Suppressor macrophage treated with lipopolysaccharide for 4 hours (primary cell): ENCODE measurements at regions not wholly inside any gene's neighbourhood (a gene's known extent, or its start where the extent isn't known, plus 50 kb on each side); places are given as distances from the start of the nearest gene placed in this dataset.

Source experiments
- DNase-seq: peaks from one replicate; pipeline ENCODE4 v3.0.0-alpha.2; 2020

DNA sequence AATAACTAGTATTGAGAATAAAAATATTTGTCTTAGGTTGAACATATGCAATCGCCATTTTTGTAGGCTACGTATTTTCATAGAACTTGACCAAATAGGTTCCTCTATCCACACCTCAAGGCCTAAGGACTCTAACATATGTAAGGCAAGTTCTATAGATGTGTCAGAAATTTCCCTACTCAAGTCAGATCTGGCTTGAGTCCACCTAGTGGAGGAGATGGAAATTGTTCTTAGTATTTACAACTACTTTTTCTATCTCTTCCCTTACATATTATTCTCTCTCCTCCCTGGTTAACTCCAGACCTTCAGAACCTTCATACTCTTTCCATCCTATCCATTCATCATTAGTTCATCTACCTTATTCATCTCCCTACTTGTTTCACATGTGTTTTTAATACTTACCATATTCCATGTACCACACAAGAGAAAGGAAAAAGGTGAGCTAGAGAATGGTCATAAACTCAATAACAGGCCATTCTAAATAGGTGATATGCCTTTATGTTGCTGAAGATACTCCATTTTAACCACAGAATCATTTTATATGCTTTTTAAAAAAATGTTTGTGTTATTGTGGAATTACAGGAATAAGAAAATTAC is 174.5 kb upstream of the HDAC9 start:
- DNase-seq: peak; percentile 46

DNA sequence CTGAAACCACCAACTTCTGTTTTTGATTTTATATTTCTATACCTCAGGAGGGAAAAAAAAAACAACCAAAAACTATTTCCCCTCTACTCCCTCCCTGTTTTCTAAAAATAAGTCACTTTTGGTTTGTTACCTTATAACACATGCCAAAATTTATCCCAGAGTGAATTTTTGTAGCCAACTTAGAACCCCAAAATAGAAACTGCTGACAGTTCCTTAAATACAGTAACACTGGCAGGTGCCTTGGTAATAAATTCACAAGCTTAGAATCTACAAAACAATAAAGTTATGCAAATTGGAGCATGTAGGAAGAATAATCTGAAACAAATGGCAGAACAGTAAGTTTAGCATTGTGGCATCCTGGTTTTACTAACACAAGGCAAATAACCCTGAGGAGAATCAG is 165.0 kb upstream of the HDAC9 start:
- DNase-seq: no peak

DNA sequence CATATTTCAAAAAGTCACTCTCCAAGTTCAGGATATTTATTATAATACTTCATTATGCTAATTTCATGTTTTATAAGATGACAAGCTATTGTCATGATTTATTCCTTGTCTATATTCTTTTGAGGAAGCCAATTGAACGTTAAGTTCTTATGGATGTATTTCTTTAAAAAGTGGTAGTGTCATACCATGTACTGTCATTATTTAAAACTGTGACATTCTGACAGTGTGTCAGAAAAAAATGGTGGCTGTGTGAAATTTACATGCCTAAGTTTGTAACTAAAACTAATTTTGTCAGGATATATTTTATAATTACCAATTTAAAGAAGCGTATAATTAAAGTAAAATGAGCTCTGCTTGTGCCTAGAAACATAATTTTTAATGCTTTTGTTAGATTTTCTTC is 158.9 kb upstream of the HDAC9 start:
- DNase-seq: no peak

DNA sequence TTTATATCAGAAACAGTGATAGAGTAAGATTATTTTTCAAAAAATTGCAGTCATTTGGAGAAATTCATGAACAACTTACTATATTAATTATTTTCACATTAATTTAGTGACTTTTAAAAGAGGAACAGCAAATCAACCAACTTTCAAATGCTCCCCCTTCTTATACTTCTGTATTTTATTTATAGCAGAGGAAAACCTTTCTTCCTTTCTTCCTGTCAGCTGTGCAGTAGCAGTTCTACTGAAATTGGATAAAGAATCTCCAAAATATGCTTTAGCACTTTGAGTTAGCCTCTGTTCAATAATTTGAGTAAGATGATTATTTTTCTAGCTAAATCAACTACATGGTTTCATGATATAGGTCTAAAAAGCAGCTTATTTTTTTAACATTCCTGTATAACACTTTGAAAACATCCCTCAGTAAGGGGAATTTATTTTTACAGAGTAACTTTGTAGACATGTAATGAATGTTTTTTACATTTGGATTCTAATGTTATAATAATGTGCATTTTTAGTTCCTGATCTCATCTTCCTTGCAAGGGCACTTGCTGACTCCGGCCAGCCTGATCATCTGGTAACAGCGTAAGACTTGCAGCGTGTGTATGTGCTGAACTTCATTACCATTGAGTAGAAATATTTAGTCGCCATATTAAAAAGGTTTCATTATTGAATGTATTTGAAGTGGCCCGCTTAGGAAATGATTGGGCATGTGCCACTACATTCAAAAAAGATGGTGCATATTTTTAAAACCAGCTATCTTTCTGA is 158.3 kb upstream of the HDAC9 start:
- peak; percentile 58 for DNase-seq

DNA sequence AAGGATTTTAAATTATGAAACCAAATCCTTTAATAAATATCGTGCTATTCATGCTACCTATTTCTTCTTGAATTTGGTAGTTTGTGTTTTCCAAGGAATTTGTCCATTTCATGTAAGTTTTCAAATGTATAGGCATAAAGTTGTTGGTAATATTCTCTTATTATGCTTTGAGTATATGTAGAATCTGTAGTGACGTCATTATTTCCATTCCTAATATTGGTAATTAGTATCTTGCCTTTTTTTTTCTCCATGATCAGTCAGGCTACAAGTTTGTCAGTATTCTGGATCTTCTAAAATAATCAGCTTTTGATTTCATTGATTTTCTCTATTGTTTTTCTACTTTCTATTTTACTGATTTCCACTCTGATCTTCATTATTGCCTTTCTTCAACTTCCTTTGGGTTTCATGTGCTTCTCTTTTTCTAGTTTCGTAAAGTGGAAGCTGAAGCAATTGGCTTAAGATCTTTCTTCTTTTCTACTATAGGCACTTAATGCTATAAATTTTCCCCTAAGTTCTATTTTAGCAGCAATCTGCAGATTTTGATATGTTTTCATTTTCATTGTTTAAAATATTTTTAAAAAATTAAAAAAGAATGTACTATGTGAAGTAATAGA is 156.5 kb upstream of the HDAC9 start:
- peak; percentile 51 for DNase-seq

DNA sequence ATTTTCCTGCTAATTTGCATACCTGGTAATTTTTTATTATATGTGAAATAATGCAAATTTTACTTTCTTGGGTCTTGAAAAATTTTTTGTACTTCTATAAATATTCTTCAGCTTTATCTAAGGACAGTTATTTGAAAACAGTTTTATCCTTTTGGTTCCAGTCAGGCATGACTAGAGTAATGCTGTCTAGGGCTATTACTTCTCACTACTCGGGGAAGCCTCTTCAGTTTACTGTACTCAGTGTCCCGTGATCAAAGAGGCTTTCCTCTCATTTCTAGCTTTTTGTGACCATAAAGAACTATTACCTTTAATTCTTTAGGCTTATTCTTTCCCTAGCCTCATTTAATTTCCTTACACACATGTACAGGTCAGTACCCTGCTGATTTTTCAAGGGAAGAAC is 153.8 kb upstream of the HDAC9 start:
- DNase-seq: no peak

DNA sequence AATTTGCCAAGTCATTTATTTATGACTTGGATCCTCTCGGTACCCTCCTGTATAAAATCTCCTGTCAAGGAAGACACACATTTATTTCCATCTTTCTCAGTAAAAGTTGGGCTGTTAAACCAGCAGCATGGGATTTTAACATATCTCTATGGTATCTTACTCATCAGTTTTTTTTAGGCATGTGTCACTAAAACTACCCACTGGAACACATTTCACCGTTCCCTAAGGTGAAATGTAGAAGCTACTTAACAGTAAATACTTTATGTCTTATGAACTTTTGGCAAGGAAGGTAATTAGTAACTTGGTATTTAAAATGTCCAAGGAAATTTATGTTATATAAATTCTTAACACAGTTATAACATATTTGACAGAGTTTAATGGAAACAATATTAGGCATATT is 152.5 kb upstream of the HDAC9 start:
- no peak for DNase-seq

DNA sequence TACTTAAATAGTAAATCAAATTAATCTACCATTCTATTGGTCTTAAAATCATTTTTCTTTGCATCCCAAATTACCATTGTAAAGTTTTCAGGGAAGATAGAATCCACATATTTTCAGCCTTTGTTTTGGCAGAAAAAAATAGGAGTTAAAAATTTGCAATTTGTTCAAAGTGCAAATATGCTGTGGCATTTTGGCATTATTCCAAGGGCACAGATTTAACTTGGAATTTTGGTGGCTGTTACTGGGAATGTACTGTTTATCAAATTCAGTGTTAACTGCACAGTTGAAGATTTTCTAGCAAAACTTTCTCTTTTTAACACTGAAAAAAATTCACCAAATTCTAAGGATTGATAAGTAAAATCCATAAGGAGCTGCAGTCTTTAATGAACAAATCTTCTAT is 151.0 kb upstream of the HDAC9 start:
- no peak for DNase-seq

DNA sequence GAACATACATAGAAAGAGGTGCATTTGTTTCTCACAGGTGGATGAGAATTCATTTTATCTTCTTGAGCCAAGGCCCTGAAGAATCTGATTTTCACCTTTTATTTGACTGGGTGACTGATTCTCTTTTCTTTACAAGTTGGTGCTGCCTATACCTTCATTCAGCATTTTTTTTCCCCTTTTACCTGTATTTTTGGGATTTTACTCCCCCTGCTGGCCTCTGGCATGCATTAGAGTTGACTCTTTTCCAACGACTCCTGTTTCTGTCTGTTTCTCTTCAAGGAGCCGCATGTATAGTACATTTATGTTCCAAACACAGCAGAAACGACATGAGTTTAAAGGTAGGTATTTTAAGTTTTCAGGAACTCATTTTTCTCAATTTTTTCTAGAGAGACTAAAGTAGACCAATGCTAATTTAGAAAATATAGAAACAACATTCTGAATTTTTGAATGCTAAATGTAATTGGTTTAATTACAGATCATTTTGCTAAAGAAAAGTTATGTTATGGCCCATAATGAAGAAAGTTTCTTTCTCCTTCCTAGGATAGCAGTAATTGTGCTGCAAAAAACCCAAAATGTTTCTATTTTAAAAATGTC is 149.8 kb upstream of the HDAC9 start:
- peak; percentile 66 for DNase-seq

DNA sequence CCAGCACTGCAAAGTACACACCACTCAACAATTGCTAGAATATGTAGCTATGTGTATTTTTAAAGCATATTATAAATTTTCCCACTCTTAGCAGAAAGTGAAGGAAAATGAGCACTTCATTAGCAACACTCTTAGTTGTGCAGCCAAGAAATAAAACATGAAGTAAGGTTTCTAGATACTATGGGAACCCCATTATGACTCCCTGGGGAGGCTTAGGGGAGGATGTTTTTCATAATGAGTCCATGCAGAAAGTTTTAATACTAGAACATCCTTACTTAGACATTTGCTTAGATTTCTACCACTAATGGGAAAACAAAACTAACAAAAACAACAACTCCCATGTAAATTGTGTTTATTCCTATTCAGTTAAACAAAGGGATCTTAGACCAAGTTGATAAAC is 148.4 kb upstream of the HDAC9 start:
- DNase-seq: no peak

DNA sequence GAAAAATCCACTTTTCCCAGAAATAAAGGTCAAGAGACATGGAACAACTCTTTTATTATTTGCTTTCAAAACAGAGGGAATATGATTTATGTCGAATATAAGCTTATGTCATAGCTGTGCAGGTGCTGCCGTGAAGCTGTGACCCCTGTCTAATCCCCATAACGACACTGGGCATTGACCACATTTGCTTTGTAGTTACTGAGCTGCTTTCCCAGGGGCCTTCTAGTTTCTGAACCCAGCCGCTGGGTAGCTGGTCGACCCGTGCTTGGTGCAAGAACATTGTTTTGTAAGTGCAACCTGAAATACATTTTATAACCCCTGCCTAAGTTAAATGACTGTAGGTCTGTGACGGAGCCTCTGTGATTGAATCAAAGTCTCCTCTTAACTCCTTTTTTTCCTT is 144.9 kb upstream of the HDAC9 start:
- no peak for DNase-seq

DNA sequence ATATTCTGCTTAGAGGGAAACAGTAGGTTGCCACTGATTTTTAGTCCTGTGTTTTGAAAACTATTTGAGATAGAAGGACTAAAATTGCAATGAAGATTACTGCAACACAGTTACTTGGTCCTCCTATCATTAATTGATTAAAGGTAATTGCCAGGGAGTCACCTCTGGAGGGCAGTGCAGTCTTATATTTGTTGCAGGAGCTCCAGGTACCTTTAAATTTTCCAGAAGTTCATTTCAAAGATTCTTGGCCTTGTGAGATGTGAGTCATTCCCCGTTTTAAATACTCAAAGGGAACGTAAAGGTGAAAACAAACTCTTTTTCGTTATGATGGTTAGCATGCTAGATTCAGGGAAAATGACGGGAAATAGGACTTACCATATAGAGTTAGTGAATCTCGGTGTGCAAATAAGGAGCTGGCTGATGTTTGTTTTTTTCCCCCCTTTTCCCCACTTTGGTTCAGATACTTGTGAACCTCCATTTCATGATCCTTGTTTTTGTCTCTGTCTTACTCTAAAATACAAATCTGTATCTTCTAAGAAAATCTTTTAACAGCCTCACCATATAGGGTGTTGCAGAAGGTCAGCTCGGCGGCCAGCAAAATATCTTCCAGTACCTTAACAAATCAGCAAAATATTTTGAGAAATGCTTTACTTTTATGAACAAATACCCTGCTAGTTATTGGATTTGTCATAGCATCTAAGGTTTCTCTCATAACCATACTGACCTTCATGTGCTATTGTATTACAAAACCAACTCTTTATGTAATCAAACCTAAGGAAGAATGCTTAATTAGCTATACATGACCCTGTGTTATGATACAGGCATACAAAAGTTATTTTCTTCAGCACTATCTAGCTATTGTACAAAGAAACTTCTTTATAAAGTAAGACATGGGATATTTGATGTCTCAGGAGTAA is 143.0 kb upstream of the HDAC9 start:
- DNase-seq: peak; percentile 57

DNA sequence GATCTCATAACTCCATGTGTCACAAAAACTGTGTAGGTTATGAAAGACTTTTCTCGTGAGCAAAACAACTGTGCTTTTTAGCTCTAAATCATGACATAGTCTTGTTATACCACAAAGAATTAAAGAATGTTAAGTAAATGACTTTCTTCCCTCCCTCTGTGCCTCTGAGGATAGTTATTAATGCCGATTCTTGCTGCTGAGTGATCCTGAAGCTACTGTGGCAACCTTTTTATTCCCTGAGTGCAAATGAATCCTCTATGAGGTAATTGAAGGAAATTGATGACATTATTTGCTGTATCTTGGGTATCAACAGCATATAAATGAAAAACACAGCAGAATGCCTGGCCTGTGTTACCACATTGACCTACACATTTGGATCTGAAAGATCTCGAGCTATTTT is 142.2 kb upstream of the HDAC9 start:
- DNase-seq: no peak

DNA sequence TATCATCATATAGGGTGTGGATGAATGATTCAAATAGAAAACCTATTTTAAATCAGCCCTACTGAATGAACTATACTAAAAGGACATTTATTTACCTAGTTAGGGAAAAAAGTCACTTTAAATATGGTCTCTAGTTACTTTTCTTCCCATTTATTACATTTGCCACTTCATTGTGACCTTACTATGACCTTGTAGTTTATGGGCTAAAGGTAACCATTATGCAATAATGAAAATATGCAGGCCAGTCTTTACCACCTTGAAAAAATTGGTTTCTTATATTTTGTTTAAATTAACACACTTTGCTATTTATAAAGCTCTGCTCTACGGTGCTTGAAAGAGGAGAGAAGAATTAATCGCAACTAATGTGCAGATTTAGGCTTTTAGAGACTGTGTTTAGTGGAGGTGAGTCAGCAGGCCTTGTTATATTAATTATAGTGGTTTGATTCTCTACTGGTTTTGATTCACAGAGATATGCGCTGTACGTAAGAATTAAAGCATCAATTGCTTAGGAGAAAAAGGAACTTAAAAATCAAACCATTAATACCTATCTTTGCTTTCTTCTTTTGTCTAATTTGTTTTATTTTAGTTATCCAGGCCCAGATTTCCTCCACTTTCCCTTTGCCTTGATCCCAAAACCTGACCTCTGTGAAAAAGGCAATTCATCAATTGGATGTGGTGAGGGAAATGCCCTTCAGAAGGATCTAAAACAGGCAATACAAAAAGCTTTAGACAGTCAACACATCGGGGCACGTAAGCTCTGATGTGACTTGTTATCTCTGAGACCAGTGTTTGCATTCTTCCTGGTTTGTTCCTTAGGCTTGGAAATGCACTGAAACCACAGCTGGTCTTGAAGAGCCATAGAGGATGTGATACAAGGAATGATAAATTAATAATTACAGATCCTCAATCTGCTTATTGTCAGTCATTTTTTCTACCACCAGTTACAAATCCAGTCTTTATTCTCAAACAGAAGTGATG is 141.2 kb upstream of the HDAC9 start:
- no peak for DNase-seq

DNA sequence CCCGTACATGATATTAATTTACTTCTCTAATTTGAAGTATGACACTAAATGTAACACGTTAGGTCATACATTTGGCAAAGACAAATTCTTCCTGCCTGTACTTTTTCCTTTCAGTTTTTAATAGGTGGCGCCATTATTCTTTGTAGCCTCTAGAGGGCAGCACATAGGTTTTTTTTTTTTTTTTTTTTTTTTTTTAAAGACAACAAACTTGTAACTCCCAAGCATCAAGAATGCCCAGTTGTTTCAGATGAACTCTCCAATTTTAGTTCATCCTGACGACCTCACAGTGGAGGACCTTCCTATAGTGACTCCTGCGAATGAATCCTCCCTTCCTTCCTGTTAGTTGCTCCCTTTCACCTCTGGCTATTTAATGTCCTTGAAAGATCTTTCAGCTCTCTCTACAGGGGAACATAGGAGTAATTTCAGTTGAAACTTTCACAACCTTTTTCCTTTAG is 139.3 kb upstream of the HDAC9 start:
- DNase-seq: peak; percentile 77

DNA sequence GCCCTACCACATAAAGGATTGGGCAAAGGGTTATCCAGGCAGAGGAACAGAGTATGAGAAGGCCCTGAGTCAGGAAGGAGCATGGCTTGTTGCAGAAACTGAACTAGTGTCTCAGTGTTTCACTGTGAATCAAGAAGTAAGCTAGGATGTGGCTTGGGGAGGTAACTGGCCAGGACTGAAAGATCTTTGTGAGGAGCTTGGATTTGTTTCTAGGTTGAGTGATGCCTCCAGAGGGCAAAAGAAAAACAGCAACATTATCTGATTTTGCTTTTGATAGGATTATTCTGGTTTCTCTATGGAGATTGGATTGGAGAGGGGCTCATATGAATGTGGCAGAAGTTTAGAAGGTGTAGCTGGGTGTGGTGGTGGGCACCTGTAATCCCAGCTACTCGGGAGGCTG is 137.9 kb upstream of the HDAC9 start:
- DNase-seq: peak; percentile 18

DNA sequence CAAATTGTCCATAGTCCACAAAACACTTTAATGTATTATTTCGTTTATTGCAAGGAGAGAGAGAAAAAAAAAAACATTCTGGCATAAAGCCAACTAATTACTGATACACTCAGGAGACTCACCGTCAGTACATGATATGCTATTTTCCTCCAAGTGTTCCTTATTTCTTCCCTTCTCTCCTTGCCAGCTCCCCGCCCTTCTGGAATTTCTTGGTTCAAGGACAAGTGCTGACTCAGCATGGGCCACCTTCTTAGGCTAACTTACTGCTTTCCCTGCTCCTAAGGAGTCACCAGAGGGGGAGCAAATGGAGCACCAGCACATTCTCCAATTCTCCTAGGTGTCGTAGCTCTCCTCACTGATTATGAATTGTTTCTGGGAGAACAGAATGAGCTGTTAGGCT is 133.8 kb upstream of the HDAC9 start:
- no peak for DNase-seq

DNA sequence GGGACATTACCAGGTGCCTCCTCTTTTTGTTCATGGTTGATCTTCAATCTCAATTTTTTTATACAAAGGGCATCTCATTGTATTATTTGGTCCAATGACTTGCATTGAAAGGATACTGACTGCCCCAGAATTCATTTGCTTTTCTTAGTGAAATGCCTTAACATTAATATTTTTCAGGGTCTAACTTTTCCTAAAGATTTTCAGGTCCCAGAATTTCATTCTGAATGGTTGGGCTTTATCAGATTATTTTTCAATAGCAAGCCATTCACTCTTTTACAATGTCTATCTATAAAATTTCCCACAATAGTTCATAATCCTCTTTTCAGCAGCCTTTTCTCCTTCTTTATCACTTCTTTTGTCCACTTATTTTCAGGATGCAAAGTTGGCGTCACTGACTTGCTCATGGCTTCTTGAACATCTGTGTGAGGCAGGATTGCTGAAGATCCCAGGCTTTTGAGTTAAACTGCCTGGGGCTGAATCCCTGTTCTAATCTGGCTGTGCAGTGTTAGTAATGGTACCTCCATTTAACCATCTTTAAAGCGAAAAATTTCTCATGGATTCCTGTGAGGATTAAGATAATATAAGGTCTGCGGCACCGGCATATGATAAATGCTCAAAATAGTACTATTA is 131.7 kb upstream of the HDAC9 start:
- DNase-seq: no peak

DNA sequence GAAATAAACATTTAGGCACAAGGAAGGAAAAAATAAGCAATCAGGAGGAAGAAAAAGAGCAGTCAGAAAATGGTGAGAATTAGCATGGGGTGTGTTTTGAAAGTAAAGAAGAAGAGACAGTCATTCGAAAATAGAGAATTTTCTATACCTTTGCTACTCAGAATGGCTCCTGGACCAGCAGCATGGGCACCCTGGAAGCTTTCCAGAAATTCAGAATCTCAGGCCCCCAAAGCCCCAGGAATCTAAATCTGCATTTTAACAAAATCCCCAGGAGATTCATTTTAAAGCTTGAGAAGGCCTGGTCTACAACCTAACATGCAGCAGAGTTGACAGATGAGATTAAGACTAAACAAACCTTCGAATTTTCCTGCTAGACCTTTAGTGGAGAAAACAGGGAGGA is 131.2 kb upstream of the HDAC9 start:
- no peak for DNase-seq

DNA sequence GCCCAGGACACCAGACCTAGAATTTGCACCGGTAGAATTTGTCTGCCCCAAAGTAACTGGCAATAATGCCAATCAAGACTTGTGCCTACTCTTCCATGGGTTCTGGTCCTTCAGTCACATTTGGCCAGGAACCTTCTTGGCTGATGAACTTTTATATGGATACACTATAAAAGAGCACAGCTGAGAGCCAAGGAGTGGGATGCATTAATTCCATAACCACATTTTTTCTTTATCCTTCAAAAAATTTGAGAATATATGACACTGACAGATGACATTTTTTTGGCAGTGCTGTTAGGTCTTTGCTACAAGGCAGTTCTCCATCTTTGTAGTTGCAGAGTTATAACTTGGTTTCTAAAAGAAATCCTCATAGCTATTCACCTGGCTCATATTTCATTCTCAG is 129.2 kb upstream of the HDAC9 start:
- DNase-seq: no peak

DNA sequence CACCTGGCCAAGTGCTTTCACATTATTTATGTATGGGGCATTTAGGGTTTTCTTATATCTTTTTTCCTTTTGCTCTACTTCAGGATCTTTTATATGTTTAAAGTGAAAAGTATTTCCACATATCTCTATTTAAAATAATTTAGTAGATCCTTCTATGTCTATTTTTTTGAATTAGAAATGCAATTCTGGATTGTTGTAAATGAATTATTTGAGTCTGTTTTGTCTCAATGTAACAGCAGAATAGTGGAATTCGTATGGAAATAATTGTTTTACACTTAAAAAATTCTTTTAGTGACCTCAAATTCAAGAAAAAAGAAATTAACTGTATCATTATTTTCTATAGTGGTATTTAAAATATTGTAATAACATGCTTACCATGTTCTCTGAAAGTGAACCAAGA is 126.5 kb upstream of the HDAC9 start:
- no peak for DNase-seq
